Lower lobe of right lung (tissue), 2 donors: ENCODE measurements at regions not wholly inside any gene's neighbourhood (a gene's known extent, or its start where the extent isn't known, plus 50 kb on each side); places are given as distances from the start of the nearest gene placed in this dataset.
A peak's percentile ranks its signal among the peaks of the same experiment; 100 is the strongest.

Source experiments
- ATAC-seq, 2 donors: fragments of 200-7000 bp; cut with Tn5 transposase; one replicate each; pipeline ENCODE4 v1.9.1; 2020 to 2022; ENCODE audit warnings: mild to moderate bottlenecking in 2 of 2, moderate library complexity in 2 of 2
- DNase-seq: peaks from one replicate; pipeline ENCODE4 v3.0.0-alpha.2; 2020
- H3K27ac ChIP-seq: fragments of 200-600 bp; one replicate; pipeline ENCODE4 v1.8.0; 2022
- H3K27me3 ChIP-seq: fragments of 200-600 bp; one replicate; pipeline ENCODE4 v1.8.0; 2022; ENCODE audit warnings: low read depth
- H3K36me3 ChIP-seq: fragments of 200-600 bp; one replicate; pipeline ENCODE4 v1.8.0; 2022; ENCODE audit warnings: mild to moderate bottlenecking
- H3K4me1 ChIP-seq: fragments of 200-600 bp; one replicate; pipeline ENCODE4 v1.8.0; 2022
- H3K4me3 ChIP-seq: fragments of 200-600 bp; one replicate; pipeline ENCODE4 v1.8.0; 2022; ENCODE audit warnings: mild to moderate bottlenecking
- H3K9me3 ChIP-seq: fragments of 200-600 bp; one replicate; pipeline ENCODE4 v1.8.0; 2022
- intact Hi-C: fragments of 100-400 bp; cut with DNase I; formaldehyde crosslinking; loops from one replicate; pipeline ENCODE4 v1.11.0; 2022
- TF ChIP-seq, protein P1 (sequence below): fragments of 200-600 bp; IDR thresholded peaks from one replicate; pipeline ENCODE4 v1.8.0; 2022; ENCODE audit warnings: antibody characterized with exemption, mild to moderate bottlenecking
- donor health status: DM: no; HTN: yes; CAD: no; lungs with severe emphysema.

DNA sequence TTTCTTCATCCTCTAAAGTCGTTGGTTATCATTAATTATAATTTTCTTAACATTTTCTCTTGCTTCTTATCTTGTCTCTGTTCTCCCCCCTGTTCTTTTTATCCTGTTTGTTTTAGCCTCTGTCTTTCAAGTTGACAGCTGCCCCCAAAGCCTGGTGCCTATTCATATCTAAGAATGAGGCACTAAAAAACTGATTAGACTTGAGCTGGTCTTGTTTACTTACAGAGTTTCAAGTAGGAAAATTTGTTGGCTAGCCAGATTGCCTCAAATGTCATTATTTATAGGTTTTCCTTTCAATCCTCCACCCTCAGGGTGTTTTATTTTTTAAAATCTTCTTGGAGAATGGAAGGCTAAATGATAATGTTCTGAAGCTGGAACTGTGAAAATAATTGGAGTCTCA is 236.0 kb downstream of the UTP18 start:
- H3K27me3 ChIP-seq, result no peaks in the 10 kb centered on the region
- ATAC-seq, result no peak
- no peaks in the 10 kb centered on the region for H3K4me1 ChIP-seq
- TF ChIP-seq, protein P1, sequence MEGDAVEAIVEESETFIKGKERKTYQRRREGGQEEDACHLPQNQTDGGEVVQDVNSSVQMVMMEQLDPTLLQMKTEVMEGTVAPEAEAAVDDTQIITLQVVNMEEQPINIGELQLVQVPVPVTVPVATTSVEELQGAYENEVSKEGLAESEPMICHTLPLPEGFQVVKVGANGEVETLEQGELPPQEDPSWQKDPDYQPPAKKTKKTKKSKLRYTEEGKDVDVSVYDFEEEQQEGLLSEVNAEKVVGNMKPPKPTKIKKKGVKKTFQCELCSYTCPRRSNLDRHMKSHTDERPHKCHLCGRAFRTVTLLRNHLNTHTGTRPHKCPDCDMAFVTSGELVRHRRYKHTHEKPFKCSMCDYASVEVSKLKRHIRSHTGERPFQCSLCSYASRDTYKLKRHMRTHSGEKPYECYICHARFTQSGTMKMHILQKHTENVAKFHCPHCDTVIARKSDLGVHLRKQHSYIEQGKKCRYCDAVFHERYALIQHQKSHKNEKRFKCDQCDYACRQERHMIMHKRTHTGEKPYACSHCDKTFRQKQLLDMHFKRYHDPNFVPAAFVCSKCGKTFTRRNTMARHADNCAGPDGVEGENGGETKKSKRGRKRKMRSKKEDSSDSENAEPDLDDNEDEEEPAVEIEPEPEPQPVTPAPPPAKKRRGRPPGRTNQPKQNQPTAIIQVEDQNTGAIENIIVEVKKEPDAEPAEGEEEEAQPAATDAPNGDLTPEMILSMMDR, result no peak
- no peak overlapping the region for H3K4me3 ChIP-seq
- H3K27ac ChIP-seq, result no peak overlapping the region
- no peaks in the 10 kb centered on the region for H3K9me3 ChIP-seq
- no peak for DNase-seq
- intact Hi-C loops, result no loop called here
- H3K36me3 ChIP-seq, result no peaks in the 10 kb centered on the region

DNA sequence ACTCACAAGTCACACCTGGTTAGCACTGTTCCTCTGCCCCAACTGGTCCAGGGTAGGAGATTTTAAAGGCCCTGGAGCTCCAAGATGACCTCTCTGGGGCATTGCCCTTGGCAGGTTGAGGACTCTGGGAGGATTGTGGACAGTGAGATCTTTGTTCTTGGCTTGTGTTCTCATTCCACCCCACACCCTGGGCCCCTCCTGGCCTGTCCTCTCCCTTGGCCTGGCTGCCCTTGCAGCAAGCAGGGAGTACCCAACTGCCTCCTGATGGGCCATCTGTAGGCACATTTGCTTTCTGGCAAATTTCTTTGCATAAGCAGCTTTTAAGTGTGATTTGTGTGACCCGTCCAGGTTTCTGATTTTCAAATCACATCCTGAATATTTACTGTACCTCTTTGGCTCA is 239.6 kb downstream of the UTP18 start:
- no peak for ATAC-seq
- H3K9me3 ChIP-seq, result no peaks in the 10 kb centered on the region
- no peak overlapping the region for H3K27ac ChIP-seq
- no peaks in the 10 kb centered on the region for H3K36me3 ChIP-seq
- H3K4me1 ChIP-seq, result no peaks in the 10 kb centered on the region
- H3K4me3 ChIP-seq, result no peak overlapping the region
- no peaks in the 10 kb centered on the region for H3K27me3 ChIP-seq
- DNase-seq, result no peak
- intact Hi-C loops, result no loop called here
- TF ChIP-seq, protein P1, result no peak

DNA sequence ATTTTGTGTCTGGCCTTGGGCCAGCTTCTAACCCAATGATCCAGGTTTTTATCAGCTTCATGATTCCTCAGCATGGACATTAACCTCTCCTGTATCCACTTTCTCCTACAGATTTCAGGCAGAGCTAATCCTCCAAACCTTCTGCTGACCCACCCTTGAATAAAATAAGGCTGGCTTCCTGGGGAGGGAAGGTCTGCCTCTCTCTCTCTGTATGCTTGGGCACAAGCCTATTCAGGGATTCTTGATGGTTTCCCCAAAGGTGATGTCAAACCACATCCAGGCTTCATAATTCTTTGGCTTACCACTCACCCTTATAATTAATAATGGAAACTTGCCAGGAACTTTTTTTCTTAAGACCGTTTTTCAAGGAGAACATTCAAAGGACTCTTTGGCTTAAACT is 240.1 kb downstream of the UTP18 start:
- TF ChIP-seq, protein P1, result no peak
- H3K36me3 ChIP-seq, result no peaks in the 10 kb centered on the region
- ATAC-seq, result no peak
- no peaks in the 10 kb centered on the region for H3K9me3 ChIP-seq
- H3K4me1 ChIP-seq, result no peaks in the 10 kb centered on the region
- intact Hi-C loops, result no loop called here
- H3K27me3 ChIP-seq, result no peaks in the 10 kb centered on the region
- no peak overlapping the region for H3K27ac ChIP-seq
- no peak for DNase-seq
- no peak overlapping the region for H3K4me3 ChIP-seq

DNA sequence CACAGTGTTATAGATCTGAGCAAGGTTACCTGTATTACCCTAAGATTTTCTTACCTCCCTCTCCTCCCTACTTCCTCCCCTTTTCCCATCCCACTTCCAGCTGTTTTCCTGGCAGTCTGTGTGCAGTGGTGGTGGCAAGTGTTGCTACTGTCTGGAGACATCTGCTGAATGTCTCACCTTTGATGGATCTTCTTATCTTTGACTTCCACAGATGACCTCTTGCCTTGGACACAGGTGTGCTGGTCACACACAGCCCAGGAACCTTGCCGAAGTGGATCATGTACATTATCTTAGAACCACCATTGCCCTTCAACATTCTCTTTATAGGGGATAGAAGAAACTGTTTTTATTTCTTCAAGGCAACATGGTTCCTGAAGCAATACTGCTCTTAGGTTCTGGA is 245.1 kb downstream of the UTP18 start:
- DNase-seq (no peak), ATAC-seq (no peak)
- intact Hi-C loops, result no loop called here
- H3K4me3 ChIP-seq, result no peak overlapping the region
- no peak overlapping the region for H3K27ac ChIP-seq
- no peaks in the 10 kb centered on the region for H3K36me3 ChIP-seq
- TF ChIP-seq, protein P1, result no peak
- H3K4me1 ChIP-seq, result no peaks in the 10 kb centered on the region
- no peaks in the 10 kb centered on the region for H3K27me3 ChIP-seq
- H3K9me3 ChIP-seq, result no peaks in the 10 kb centered on the region

DNA sequence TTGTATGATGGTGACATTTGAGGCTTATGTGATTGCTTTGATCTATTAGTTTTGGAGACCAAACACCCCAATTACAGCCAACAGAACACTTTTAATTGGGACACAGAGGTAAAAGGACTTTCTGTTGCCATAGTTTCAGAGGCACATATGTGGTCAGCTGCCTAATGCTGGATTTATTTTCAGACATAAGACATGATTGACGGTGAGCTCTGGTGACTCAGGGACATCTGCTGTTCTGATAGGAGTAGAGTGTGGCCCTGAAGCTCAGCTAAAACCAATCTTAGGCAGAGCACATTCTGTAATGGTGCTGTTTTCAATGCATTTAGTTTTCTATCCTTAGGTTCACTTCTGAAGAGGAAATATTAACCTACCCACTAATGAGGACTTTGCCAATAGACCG is 247.1 kb downstream of the UTP18 start:
- intact Hi-C loops, result no loop called here
- H3K4me1 ChIP-seq, result no peaks in the 10 kb centered on the region
- H3K36me3 ChIP-seq, result no peaks in the 10 kb centered on the region
- no peak overlapping the region for H3K27ac ChIP-seq
- TF ChIP-seq, protein P1, result no peak
- ATAC-seq, result no peak
- DNase-seq, result no peak
- H3K27me3 ChIP-seq, result no peaks in the 10 kb centered on the region
- H3K4me3 ChIP-seq, result no peak overlapping the region
- no peaks in the 10 kb centered on the region for H3K9me3 ChIP-seq

DNA sequence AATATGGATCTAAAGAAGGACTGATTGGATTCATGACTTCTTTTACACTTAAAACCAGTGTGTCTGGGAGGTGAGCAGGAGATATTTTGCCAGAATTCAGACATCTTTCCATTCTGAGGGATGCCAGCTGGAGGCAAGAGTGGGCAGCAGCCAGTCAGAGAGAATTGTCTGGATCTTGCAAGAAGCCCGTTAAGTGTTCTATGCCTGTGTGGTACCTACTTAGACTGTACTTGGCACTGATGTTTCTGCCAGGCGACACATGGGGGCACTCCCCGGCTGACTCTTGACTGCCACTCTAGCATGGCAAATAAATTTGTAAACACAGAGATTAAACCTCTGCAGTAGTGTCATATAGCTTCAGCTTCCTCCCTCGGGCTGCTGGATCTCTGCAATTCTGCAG is 247.7 kb downstream of the UTP18 start:
- H3K4me1 ChIP-seq, result no peaks in the 10 kb centered on the region
- no peaks in the 10 kb centered on the region for H3K36me3 ChIP-seq
- intact Hi-C loops, result no loop called here
- TF ChIP-seq, protein P1, result no peak
- ATAC-seq, result peak in 1 of 2 donors; percentile 61
- H3K9me3 ChIP-seq, result no peaks in the 10 kb centered on the region
- no peak for DNase-seq
- H3K27me3 ChIP-seq, result no peaks in the 10 kb centered on the region
- no peak overlapping the region for H3K27ac ChIP-seq
- H3K4me3 ChIP-seq, result no peak overlapping the region
